H1 (cell line): ENCODE measurements at regions not wholly inside any gene's neighbourhood (a gene's known extent, or its start where the extent isn't known, plus 50 kb on each side); places are given as distances from the start of the nearest gene placed in this dataset.

Experiments
- CTCF ChIA-PET: fragments of 300-600 bp; sonication (Branson Sonifier 250); formaldehyde crosslinking; loops from one replicate; lab custom pipeline; 2021; ENCODE audit not compliant: partially characterized antibody; lab: Charles Lee
- POLR2A ChIA-PET: fragments of 300-600 bp; sonication (Branson Sonifier 250); formaldehyde crosslinking; loops from one replicate; lab custom pipeline; 2021; ENCODE audit warnings: inconsistent platforms; ENCODE audit not compliant: partially characterized antibody; lab: Charles Lee
- DNase-seq, 2 experiments: peaks; one replicate each; pipeline versions ENCODE4 v3.0.0 to v3.0.0-alpha.2; 2010 to 2022; ENCODE audit warnings: low spot score in 2 of 2, low read depth in 1 of 2, mixed read lengths in 1 of 2
- FAIRE-seq: peaks from 2 replicates; lab custom pipeline; 2011; peaks lifted over from hg19 to GRCh38; lab: Jason Lieb, UNC
- H2AFZ ChIP-seq: 2 replicates; pipeline ENCODE4 v1.8.1; 2012; ENCODE audit warnings: low read length, inconsistent platforms
- H2AK5ac ChIP-seq: 2 replicates; pipeline ENCODE4 v1.6.1; 2013; ENCODE audit warnings: low read depth, low read length
- H2BK120ac ChIP-seq: replicated peaks from 2 replicates; pipeline ENCODE3; 2013; ENCODE audit warnings: low read depth, low read length, inconsistent platforms
- H2BK12ac ChIP-seq: 2 replicates; pipeline ENCODE4 v1.6.1; 2013; ENCODE audit warnings: low read depth, low read length
- H2BK15ac ChIP-seq: 2 replicates; pipeline ENCODE4 v1.6.1; 2013; ENCODE audit warnings: low read length
- H2BK20ac ChIP-seq: 2 replicates; pipeline ENCODE4 v1.6.1; 2013; ENCODE audit warnings: low read length
- H2BK5ac ChIP-seq: 2 replicates; pipeline ENCODE4 v1.6.1; 2013; ENCODE audit warnings: low read depth, low read length
- H3K14ac ChIP-seq: 2 replicates; pipeline ENCODE4 v1.6.1; 2013; ENCODE audit warnings: inconsistent platforms; ENCODE audit not compliant: insufficient read length
- H3K18ac ChIP-seq: 2 replicates; pipeline ENCODE4 v1.6.1; 2013; ENCODE audit warnings: low read length; ENCODE audit errors: extremely low read depth
- H3K23ac ChIP-seq: 2 replicates; pipeline ENCODE4 v1.6.1; 2013; ENCODE audit warnings: inconsistent platforms; ENCODE audit not compliant: insufficient read length
- H3K23me2 ChIP-seq: 2 replicates; pipeline ENCODE4 v1.6.1; 2013; ENCODE audit warnings: low read depth, low read length
- H3K27ac ChIP-seq: 2 replicates; pipeline ENCODE4 v1.6.1; 2011; ENCODE audit warnings: low read depth, low read length, inconsistent platforms
- H3K27me3 ChIP-seq, 4 experiments: replicated peaks in 1 of 4; 1 replicate in 1 of 4; 2 replicates in 3 of 4; pipeline versions ENCODE4 v1.6.1 to v1.8.1; 2011 to 2013; ENCODE audit warnings: low read length in 3 of 4, mild to moderate bottlenecking in 3 of 4, inconsistent platforms in 2 of 4, mixed read lengths in 2 of 4, moderate library complexity in 1 of 4; ENCODE audit not compliant: control insufficient read depth in 3 of 4, insufficient read depth in 3 of 4; ENCODE audit errors: extremely low read depth in 1 of 4
- H3K36me3 ChIP-seq, 4 experiments: 2 replicates each; pipeline versions ENCODE4 v1.6.1 to v1.8.1; 2011 to 2013; ENCODE audit warnings: mild to moderate bottlenecking in 4 of 4, low read length in 3 of 4, moderate library complexity in 2 of 4, control low read depth in 1 of 4, inconsistent platforms in 1 of 4; ENCODE audit not compliant: insufficient read depth in 4 of 4, control insufficient read depth in 2 of 4
- H3K4ac ChIP-seq: replicated peaks from 2 replicates; pipeline ENCODE3; 2013; ENCODE audit warnings: low read length, low read depth, mixed read lengths, inconsistent platforms; ENCODE audit not compliant: insufficient read length
- H3K4me1 ChIP-seq, 4 experiments: replicated peaks in 1 of 4; 1 replicate in 1 of 4; 2 replicates in 3 of 4; pipeline versions ENCODE4 v1.6.1 to v1.8.1; 2011 to 2013; ENCODE audit warnings: low read length in 3 of 4, inconsistent platforms in 2 of 4, mixed read lengths in 1 of 4; ENCODE audit not compliant: insufficient read depth in 4 of 4, control insufficient read depth in 3 of 4
- H3K4me2 ChIP-seq, 2 experiments: 2 replicates each; pipeline versions ENCODE4 v1.6.1 to v1.8.1; 2011 to 2013; ENCODE audit warnings: low read depth in 2 of 2, low read length in 2 of 2, control low read depth in 1 of 2, inconsistent platforms in 1 of 2, mild to moderate bottlenecking in 1 of 2; ENCODE audit not compliant: insufficient read depth in 1 of 2
- H3K4me3 ChIP-seq, 4 experiments: fragments of 200-600, 300-600 bp in 1 of 4; sonication (generic), shearing (Covaris generic), sonication (Bioruptor Twin) in 1 of 4; 2 replicates each; pipeline versions ENCODE4 v1.5.1 to v1.8.1; 2011 to 2016; ENCODE audit warnings: low read length in 4 of 4, low read depth in 3 of 4, control low read depth in 2 of 4, inconsistent platforms in 2 of 4, mild to moderate bottlenecking in 2 of 4, mixed read lengths in 1 of 4, moderate library complexity in 1 of 4; ENCODE audit not compliant: insufficient read depth in 2 of 4; ENCODE audit errors: extremely low read depth in 1 of 4
- H3K56ac ChIP-seq: replicated peaks from 2 replicates; pipeline ENCODE3; 2013; ENCODE audit warnings: low read depth, mild to moderate bottlenecking, mixed read lengths, low read length, inconsistent platforms; ENCODE audit not compliant: insufficient read length
- H3K79me1 ChIP-seq: 2 replicates; pipeline ENCODE4 v1.6.1; 2013; ENCODE audit warnings: low read depth, low read length, control low read depth
- H3K79me2 ChIP-seq, 2 experiments: 2 replicates each; pipeline versions ENCODE4 v1.6.1 to v1.8.1; 2012 to 2013; ENCODE audit warnings: low read length in 2 of 2, mild to moderate bottlenecking in 2 of 2, inconsistent platforms in 1 of 2; ENCODE audit not compliant: insufficient read depth in 2 of 2, control insufficient read depth in 1 of 2
- H3K9ac ChIP-seq, 4 experiments: replicated peaks in 1 of 4; 1 replicate in 1 of 4; 2 replicates in 3 of 4; pipeline versions ENCODE4 v1.6.1 to v1.8.1; 2011 to 2013; ENCODE audit warnings: low read depth in 3 of 4, low read length in 3 of 4, control low read depth in 2 of 4, mild to moderate bottlenecking in 2 of 4, moderate library complexity in 2 of 4, inconsistent platforms in 1 of 4; ENCODE audit errors: extremely low read depth in 1 of 4
- H3K9me3 ChIP-seq, 2 experiments: 2 replicates each; pipeline versions ENCODE4 v1.6.1 to v1.8.1; 2012 to 2013; ENCODE audit warnings: mild to moderate bottlenecking in 2 of 2, moderate library complexity in 2 of 2, control low read depth in 1 of 2, inconsistent platforms in 1 of 2, low read depth in 1 of 2, low read length in 1 of 2, mixed read lengths in 1 of 2; ENCODE audit not compliant: insufficient read depth in 2 of 2
- H4K20me1 ChIP-seq, 2 experiments: replicated peaks in 1 of 2; 2 replicates each; pipeline versions ENCODE3 to v1.8.1; 2011 to 2013; ENCODE audit warnings: inconsistent platforms in 2 of 2, low read length in 2 of 2, mild to moderate bottlenecking in 1 of 2; ENCODE audit not compliant: insufficient read depth in 2 of 2, control insufficient read depth in 1 of 2
- H4K5ac ChIP-seq: 2 replicates; pipeline ENCODE4 v1.6.1; 2013; ENCODE audit warnings: low read length, low read depth, mixed read lengths, inconsistent platforms; ENCODE audit not compliant: insufficient read length
- H4K8ac ChIP-seq: 2 replicates; pipeline ENCODE4 v1.8.0; 2013; ENCODE audit warnings: mild to moderate bottlenecking, moderate library complexity, low read length, inconsistent platforms; ENCODE audit not compliant: insufficient read depth; ENCODE audit errors: extremely low read depth
- H4K91ac ChIP-seq: replicated peaks from 2 replicates; pipeline ENCODE3; 2013; ENCODE audit warnings: low read length, mixed read lengths, inconsistent platforms; ENCODE audit not compliant: insufficient read length
- BACH1 ChIP-seq: IDR thresholded peaks from 2 replicates; pipeline ENCODE4 v1.6.1; 2012; ENCODE audit warnings: low read length, improper control_type of control experiment
- CEBPB ChIP-seq: IDR thresholded peaks from 2 replicates; pipeline ENCODE4 v1.6.1; 2012; ENCODE audit warnings: low read depth, low read length
- CHD1 ChIP-seq: IDR thresholded peaks from 2 replicates; pipeline ENCODE4 v1.6.1; 2012; ENCODE audit warnings: low read depth, low read length, improper control_type of control experiment
- GABPA ChIP-seq: IDR thresholded peaks from 2 replicates; pipeline ENCODE4 v1.6.1; 2011; ENCODE audit warnings: mild to moderate bottlenecking, low read length, moderate library complexity, borderline replicate concordance; ENCODE audit not compliant: insufficient read depth
- JUN ChIP-seq: IDR thresholded peaks from 2 replicates; pipeline ENCODE4 v1.6.1; 2011; ENCODE audit warnings: low read depth, mild to moderate bottlenecking, improper control_type of control experiment, low read length
- MAX ChIP-seq: IDR thresholded peaks from 2 replicates; pipeline ENCODE4 v1.6.1; 2012; ENCODE audit warnings: inconsistent platforms
- RAD21 ChIP-seq, 2 experiments: IDR thresholded peaks in 1 of 2; conservative IDR thresholded peaks in 1 of 2; 2 replicates each; pipeline ENCODE4 v1.6.1; 2011; ENCODE audit warnings: low read depth in 2 of 2, low read length in 2 of 2, improper control_type of control experiment in 1 of 2, inconsistent platforms in 1 of 2, mild to moderate bottlenecking in 1 of 2, moderate library complexity in 1 of 2
- SAP30 ChIP-seq: fragments of 300-600 bp; sonication (generic); IDR thresholded peaks from 2 replicates; pipeline ENCODE4 v1.7.1; 2012; ENCODE audit warnings: low read length, moderate library complexity, mild to moderate bottlenecking, inconsistent platforms; ENCODE audit not compliant: insufficient read depth, insufficient replicate concordance
- SP4 ChIP-seq: IDR thresholded peaks from 2 replicates; pipeline ENCODE4 v1.6.1; 2012; ENCODE audit warnings: low read length, inconsistent platforms
- SRF ChIP-seq: IDR thresholded peaks from 2 replicates; pipeline ENCODE4 v1.6.1; 2011; ENCODE audit warnings: mild to moderate bottlenecking, low read depth, low read length, moderate library complexity
- TBP ChIP-seq: IDR thresholded peaks from 2 replicates; pipeline ENCODE4 v1.6.1; 2011; ENCODE audit warnings: low read depth, low read length, improper control_type of control experiment
- WGBS, 2 experiments: shearing (Covaris generic) in 1 of 2; methylation state at CpG; one replicate each; pipeline versions ENCODE4 v1.1.6 to v1.1.7; 2013 to 2015; ENCODE audit warnings: low lambda C conversion rate in 2 of 2, mixed read lengths in 2 of 2, inconsistent platforms in 1 of 2, low coverage in 1 of 2, missing lambda C conversion rate in 1 of 2; ENCODE audit not compliant: insufficient replicate concordance in 2 of 2, insufficient coverage in 1 of 2, insufficient read length in 1 of 2; ENCODE audit errors: extremely low coverage in 1 of 2, missing lambda C conversion rate in 1 of 2; 5-methylcytosine and 5-hydroxymethylcytosine counted together
- TF ChIP-seq, protein P1 (sequence below): IDR thresholded peaks from 2 replicates; pipeline ENCODE4 v1.6.1; 2011; ENCODE audit warnings: low read depth, mild to moderate bottlenecking, low read length; ENCODE audit not compliant: insufficient read depth
- TF ChIP-seq, protein P2 (sequence below): IDR thresholded peaks from 2 replicates; pipeline ENCODE4 v1.6.1; 2012; ENCODE audit warnings: low read length, inconsistent platforms

GRCh38 chr10:31172925-31173324, 141.3 kb upstream of the ZNF438 start:
- no peaks in the 10 kb centered on the region for H3K27me3 ChIP-seq
- DNase-seq (no peak), FAIRE-seq (no peak)
- H4K5ac ChIP-seq = no peak overlapping the region
- no peak overlapping the region for H3K4me3 ChIP-seq
- H2AFZ ChIP-seq = no peak overlapping the region
- H2AK5ac ChIP-seq = no peak overlapping the region
- no peaks in the 10 kb centered on the region for H4K20me1 ChIP-seq
- CTCF ChIA-PET = no interaction called here
- H4K91ac ChIP-seq = no peak overlapping the region
- no peaks in the 10 kb centered on the region for H3K23me2 ChIP-seq
- no peaks in the 10 kb centered on the region for H3K4me1 ChIP-seq
- no peak overlapping the region for H3K9ac ChIP-seq
- H2BK15ac ChIP-seq = no peak overlapping the region
- H3K4me2 ChIP-seq = no peak overlapping the region
- H3K79me1 ChIP-seq = no peaks in the 10 kb centered on the region
- H3K79me2 ChIP-seq = no peaks in the 10 kb centered on the region
- no peaks in the 10 kb centered on the region for H3K36me3 ChIP-seq
- no peak overlapping the region for H3K23ac ChIP-seq
- 100% methylated on average over 1 of the region's 1 CpG; no CpG with 5 or more reads in 1 of the 2 experiments for whole genome bisulfite sequencing, 2 experiments
- H3K14ac ChIP-seq = no peak overlapping the region
- H4K8ac ChIP-seq = no peak overlapping the region
- no peak overlapping the region for H2BK5ac ChIP-seq
- H3K18ac ChIP-seq = no peak overlapping the region
- no peak overlapping the region for H2BK20ac ChIP-seq
- no peak overlapping the region for H3K27ac ChIP-seq
- no peak overlapping the region for H3K4ac ChIP-seq
- H2BK120ac ChIP-seq = no peak overlapping the region
- no peak overlapping the region for H2BK12ac ChIP-seq
- POLR2A ChIA-PET = no interaction called here
- no peak overlapping the region for H3K56ac ChIP-seq
- H3K9me3 ChIP-seq = peaks cover 9 to 15% of the 10 kb centered on the region in 2 experiments; a peak in 2 of 4 replicates
- TF ChIP-seq GABPA (no peak), SP4 (no peak), CEBPB (no peak), JUN (no peak), MAX (no peak), RAD21 (IDR thresholded peaks at IDR 0.05 in 1 of 2, conservative IDR thresholded peaks at IDR 0.05 in 1 of 2; ENCODE audit: low read depth in 2 of 2, low read length in 2 of 2) (no peak), CHD1 (no peak), TBP (no peak), BACH1 (no peak), SRF (no peak), SAP30 (no peak)
- TF ChIP-seq, protein P1, sequence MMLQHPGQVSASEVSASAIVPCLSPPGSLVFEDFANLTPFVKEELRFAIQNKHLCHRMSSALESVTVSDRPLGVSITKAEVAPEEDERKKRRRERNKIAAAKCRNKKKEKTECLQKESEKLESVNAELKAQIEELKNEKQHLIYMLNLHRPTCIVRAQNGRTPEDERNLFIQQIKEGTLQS = no peak
- TF ChIP-seq, protein P2, sequence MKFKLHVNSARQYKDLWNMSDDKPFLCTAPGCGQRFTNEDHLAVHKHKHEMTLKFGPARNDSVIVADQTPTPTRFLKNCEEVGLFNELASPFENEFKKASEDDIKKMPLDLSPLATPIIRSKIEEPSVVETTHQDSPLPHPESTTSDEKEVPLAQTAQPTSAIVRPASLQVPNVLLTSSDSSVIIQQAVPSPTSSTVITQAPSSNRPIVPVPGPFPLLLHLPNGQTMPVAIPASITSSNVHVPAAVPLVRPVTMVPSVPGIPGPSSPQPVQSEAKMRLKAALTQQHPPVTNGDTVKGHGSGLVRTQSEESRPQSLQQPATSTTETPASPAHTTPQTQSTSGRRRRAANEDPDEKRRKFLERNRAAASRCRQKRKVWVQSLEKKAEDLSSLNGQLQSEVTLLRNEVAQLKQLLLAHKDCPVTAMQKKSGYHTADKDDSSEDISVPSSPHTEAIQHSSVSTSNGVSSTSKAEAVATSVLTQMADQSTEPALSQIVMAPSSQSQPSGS = no peak
